ENCODE measurements at regions not wholly inside any gene's neighbourhood (a gene's known extent, or its start where the extent isn't known, plus 50 kb on each side); places are given as distances from the start of the nearest gene placed in this dataset.

- no peak for TF ChIP-seq CTCF (IDR thresholded peaks at IDR 0.05; ENCODE audit: low read depth, low read length)
- no peak overlapping the region for H3K4me3 ChIP-seq (replicated peaks in 1 of 2; ENCODE audit: low read depth in 2 of 2, low read length in 2 of 2)
- no peak for DNase-seq (ENCODE audit: low read depth in 2 of 2)
Measured at GRCh38 chr2:149732730-149733290, 145.2 kb upstream of the MMADHC start.

- H3K4me3 ChIP-seq (replicated peaks in 1 of 2; ENCODE audit: low read depth in 2 of 2, low read length in 2 of 2) = no peak overlapping the region
- TF ChIP-seq CTCF (IDR thresholded peaks at IDR 0.05; ENCODE audit: low read depth, low read length) = no peak
- peak; percentile 54 to 79 for DNase-seq (ENCODE audit: low read depth in 2 of 2)
Measured at GRCh38 chr2:149732001-149732685, 144.6 kb upstream of the MMADHC start.

- DNase-seq (ENCODE audit: low read depth in 2 of 2) = peak in 1 of 2 donors; percentile 91
Measured at GRCh38 chr2:149731079-149731478, 143.5 kb upstream of the MMADHC start.

GRCh38 chr2:149729586-149729985 is 142.0 kb upstream of the MMADHC start:
- no peak overlapping the region for H3K4me3 ChIP-seq (replicated peaks in 1 of 2; ENCODE audit: low read depth in 2 of 2, low read length in 2 of 2)
- no peak for TF ChIP-seq CTCF (IDR thresholded peaks at IDR 0.05; ENCODE audit: low read depth, low read length)
- no peak for DNase-seq (ENCODE audit: low read depth in 2 of 2)

More at GRCh38 chr2:149731079-149731478, 143.5 kb upstream of the MMADHC start:
- no peak for TF ChIP-seq CTCF (IDR thresholded peaks at IDR 0.05; ENCODE audit: low read depth, low read length)
- no peak overlapping the region for H3K4me3 ChIP-seq (replicated peaks in 1 of 2; ENCODE audit: low read depth in 2 of 2, low read length in 2 of 2)

- H3K4me3 ChIP-seq (replicated peaks in 1 of 2; ENCODE audit: low read depth in 2 of 2, low read length in 2 of 2) = no peak overlapping the region
- no peak for DNase-seq (ENCODE audit: low read depth in 2 of 2)
- TF ChIP-seq CTCF (IDR thresholded peaks at IDR 0.05; ENCODE audit: low read depth, low read length) = no peak
Measured at GRCh38 chr2:149727927-149728326, 140.4 kb upstream of the MMADHC start.

- H3K4me3 ChIP-seq (replicated peaks in 1 of 2; ENCODE audit: low read depth in 2 of 2, low read length in 2 of 2) = no peak overlapping the region
- TF ChIP-seq CTCF (IDR thresholded peaks at IDR 0.05; ENCODE audit: low read depth, low read length) = no peak
- no peak for DNase-seq (ENCODE audit: low read depth in 2 of 2)
Measured at GRCh38 chr2:149725234-149725633, 137.7 kb upstream of the MMADHC start.

Measured in cardiac fibroblast (primary cell).